ENCODE measurements at regions not wholly inside any gene's neighbourhood (a gene's known extent, or its start where the extent isn't known, plus 50 kb on each side); places are given as distances from the start of the nearest gene placed in this dataset.
"Not testable (repeated sequence)": the region's sequence is repeated elsewhere in the genome, so short reads cannot be mapped to it uniquely, and the experiment has no call there.

DNA sequence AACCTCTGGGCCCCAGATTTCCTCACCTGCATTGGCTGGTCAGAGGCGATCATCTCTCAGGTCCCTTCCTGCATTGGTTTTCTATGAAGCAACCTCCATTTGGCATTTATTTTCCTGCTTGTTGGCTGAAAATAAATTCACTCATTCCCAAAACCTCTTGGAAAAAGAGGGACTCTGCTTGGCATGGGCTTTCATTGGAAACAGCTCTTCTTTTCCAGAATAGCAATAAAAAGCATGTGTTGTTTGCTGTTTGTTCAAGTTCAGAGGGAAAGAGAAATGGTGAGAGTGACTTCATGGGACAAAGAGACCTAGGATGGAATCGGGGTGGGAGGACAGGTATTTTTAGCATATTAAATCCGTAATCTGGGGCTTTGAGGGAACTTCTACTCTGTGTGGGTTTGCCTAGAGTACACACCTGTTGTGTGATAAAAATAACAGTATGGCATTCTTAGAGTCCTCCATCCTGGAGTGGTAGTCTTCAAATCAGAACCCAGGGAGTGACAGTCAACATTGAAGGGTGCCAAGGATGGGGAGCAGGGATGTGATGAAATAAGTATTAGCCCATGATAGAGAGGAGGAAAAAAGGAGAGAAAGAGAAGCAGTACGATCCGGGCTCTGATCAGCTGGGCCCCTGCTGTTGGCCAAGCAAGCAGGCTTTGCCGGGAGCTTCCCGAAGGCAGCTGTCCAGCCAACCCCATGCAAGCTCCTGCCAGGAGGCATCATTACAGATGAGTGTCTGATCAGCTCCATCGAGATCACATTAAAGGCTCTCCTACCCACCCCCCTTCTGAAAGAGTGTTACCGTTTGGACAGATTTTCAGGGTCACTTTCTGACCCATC is 131.9 kb upstream of the NFIA start:
- no peak overlapping the region for H3K4me3 ChIP-seq (ENCODE audit: low read depth, low read length)

GRCh38 chr1:60949826-60950197 is 132.5 kb upstream of the NFIA start:
- H3K4me3 ChIP-seq (ENCODE audit: low read depth, low read length) = no peak overlapping the region

DNA sequence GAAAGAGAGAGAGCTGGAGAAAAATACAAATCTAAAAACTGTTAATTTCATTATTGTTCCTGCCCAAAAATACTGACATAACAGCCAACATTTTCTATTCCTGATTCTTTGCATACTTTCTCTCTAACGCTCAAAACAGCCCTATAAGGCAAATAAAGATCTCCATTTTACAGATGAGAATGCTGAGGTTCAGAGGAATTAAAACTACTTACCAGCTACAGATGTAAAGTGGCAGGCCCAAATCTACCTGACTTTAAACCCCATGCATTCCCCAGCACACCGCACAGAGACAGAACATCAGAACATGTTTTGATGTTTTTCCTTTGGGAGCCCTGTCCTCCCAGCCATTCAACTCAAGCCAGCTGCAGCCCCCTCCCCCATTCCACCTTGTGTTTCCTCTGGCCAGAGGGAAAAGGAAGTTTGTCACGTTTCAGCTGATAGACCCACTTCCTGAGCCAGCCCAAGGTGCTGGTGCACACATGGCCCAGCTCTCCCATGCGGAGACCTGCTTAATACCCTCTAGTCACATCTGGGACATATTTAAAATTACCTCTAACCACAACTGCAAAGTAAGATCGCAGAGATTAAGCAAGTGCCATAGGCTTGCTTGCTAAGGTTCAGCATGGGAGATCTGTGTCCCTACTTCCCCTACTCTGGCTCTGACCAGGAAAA is 133.1 kb upstream of the NFIA start:
- no peak overlapping the region for H3K4me3 ChIP-seq (ENCODE audit: low read depth, low read length)

- H3K4me3 ChIP-seq (ENCODE audit: low read depth, low read length) = no peak overlapping the region
These were observed 133.9 kb upstream of the NFIA start for GRCh38 chr1:60948486-60948885.

DNA sequence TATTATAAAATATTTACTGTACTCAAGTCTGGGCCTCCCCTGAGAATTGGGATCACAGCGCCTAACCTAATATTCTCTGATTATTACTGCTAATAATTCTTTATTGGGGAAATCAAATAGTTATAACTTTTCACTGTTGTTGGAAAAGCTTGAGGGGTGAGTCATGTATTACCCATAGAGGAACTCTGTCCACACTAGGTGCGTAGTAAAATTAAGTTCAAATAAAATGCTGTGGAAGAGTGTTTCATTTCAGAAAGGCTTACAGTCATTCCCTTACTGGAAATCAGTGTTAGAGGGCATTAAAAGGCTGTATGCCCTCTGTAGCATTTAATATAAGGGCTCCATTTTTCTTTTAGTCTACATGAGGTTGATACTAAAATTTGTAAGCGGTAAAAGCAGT is 135.0 kb upstream of the NFIA start:
- no peak overlapping the region for H3K4me3 ChIP-seq (ENCODE audit: low read depth, low read length)

- H3K4me3 ChIP-seq (ENCODE audit: low read depth, low read length) = no peak overlapping the region
These were observed 139.3 kb upstream of the NFIA start for GRCh38 chr1:60942896-60943638.

- no peak overlapping the region for H3K4me3 ChIP-seq (ENCODE audit: low read depth, low read length)
These were observed 140.1 kb upstream of the NFIA start for GRCh38 chr1:60942291-60942690.

DNA sequence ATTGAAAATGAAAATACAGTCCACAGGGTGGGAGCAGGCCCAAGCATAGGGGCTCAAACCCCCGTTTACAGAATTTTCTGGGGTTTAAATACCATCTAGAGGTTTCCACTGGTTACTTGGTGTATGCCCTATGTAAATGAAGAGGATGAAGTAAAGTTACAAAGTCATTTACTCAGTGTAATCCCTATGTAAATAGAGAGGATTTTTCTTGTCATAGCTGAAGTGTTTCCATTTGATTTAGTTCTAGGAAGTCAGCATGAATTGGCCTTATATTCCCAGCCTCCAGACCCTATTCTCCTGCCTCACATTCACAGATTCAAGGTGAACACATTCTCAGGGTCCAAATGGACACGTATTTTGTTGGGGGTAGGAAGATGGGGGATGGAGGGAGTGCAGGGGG is 141.7 kb upstream of the NFIA start:
- not testable (repeated sequence) for H3K4me3 ChIP-seq (ENCODE audit: low read depth, low read length)

DNA sequence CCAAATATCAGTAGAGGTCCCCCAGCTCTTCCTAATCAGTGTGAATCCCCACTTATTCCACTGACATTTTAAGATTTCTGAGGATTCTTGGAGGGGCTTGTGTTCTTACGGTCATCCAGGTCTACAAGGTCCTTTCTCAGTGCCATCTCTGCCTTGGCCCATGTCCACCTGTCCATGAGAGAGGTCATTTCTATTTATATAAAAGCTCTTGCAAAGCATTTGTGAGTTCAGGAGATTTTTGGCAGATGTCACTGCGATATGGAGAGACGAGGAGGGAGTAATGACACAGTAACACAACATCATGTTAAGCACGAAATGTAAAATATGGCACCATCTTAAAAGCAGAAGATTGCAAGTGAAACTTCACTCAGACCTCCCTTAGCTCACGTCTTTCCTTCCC is 144.6 kb upstream of the NFIA start:
- no peak overlapping the region for H3K4me3 ChIP-seq (ENCODE audit: low read depth, low read length)

GRCh38 chr1:60936591-60937342 is 145.6 kb upstream of the NFIA start:
- H3K4me3 ChIP-seq (ENCODE audit: low read depth, low read length) = no peak overlapping the region

DNA sequence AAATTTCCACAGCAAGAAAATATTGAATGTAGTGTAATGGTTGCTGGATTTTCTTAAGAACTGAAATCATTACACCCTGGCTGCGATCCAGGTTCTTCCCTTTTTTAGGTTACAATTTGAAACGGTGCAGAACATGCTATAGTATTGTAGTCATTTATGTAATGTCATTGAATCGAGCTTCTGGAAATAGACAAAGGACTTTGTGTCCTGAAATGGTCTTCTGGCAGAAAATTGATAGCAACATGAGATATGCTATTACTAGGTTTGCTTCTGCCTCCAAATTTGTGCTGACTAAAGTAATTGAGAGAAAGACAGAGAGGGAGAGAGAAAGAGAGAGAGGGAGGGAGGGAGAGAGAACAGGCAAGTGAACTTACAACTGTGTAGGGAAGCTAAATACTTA is 146.2 kb upstream of the NFIA start:
- no peak overlapping the region for H3K4me3 ChIP-seq (ENCODE audit: low read depth, low read length)

DNA sequence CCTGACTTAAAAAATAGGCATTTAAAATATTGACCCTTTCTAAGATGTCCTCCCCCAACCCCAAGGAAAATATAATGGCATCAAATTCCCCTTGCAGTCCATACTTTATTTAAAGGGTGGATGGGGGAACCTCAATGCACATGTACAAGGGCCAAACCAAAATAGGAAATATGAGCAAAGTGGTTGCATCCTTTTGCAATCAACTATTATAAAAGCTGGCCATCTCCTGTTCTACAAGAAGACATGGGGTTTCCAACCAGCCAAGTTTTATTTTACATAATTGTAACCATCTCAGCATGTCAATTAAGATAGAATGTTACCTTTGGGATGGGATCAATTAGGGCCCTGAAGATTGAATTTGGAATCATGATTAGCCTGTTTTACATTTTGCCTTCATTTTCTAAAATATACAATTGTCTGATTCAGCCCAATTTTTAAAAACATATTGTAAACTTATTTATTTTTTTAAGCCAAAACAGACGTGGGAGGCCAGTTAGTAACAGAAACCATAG is 146.7 kb upstream of the NFIA start:
- H3K4me3 ChIP-seq (ENCODE audit: low read depth, low read length) = no peak overlapping the region

DNA sequence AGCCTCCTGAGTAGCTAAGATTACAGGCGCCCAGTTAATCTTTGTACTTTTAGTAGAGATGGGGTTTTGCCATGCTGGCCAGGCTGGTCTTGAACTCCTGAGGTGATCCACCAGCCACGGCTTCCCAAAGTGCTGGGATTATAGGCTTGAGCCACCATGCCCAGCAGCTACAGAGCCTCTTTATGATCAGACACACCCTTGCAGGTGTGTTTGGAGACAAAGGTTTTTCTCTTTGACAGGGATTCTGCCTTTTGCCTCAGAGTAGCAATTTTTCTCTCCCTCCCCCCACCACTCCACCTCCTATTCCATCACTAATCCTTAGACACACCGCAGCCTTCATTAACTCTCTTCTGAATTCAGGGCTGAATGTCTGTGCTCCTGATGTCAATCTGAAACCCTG is 152.2 kb upstream of the NFIA start:
- H3K4me3 ChIP-seq (ENCODE audit: low read depth, low read length) = no peak overlapping the region

DNA sequence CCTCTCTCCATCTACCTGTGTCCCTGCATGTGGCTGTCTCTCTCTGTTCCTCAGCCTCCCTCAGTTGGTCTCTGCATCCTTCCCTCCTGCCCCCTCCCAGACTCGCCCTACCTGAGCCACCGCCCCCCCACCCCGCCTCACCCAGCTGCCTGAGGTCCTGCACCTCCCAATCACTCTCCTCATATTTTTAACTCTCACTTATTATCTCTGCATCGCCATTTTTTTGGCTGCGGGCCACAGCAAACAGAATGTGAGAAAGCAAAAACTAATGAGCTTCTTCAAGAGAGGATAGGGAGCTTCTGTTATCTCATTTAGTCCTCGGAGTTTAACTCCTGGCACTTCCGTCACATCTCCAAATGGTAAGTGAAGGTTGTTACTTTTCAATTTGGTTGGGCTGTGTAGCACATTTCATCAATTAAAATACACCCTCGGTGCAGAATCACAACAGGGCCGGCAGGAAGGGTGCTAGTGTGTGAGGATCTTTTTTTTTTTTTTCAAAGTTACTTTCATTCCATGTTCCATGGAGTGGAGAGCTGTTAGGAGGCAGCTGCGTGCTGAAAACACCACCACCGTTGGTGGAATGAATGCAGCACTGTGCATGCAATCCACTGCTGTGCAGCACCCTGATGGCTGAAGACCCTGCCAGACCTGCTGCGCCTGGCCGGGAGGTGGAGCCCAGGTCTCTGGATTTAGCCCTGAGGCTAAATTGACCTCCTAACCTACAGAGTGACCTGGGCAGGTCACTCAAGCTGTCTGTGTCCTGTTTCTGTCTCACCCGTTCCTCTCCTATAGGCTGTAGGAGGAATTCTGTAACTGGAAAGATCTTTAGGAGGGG is 157.2 kb upstream of the NFIA start:
- H3K4me3 ChIP-seq (ENCODE audit: low read depth, low read length) = no peak overlapping the region

GRCh38 chr1:60924165-60924564 is 158.2 kb upstream of the NFIA start:
- no peak overlapping the region for H3K4me3 ChIP-seq (ENCODE audit: low read depth, low read length)

GRCh38 chr1:60923389-60924087 is 158.8 kb upstream of the NFIA start:
- no peak overlapping the region for H3K4me3 ChIP-seq (ENCODE audit: low read depth, low read length)

GRCh38 chr1:60922304-60922703 is 160.1 kb upstream of the NFIA start:
- no peak overlapping the region for H3K4me3 ChIP-seq (ENCODE audit: low read depth, low read length)

DNA sequence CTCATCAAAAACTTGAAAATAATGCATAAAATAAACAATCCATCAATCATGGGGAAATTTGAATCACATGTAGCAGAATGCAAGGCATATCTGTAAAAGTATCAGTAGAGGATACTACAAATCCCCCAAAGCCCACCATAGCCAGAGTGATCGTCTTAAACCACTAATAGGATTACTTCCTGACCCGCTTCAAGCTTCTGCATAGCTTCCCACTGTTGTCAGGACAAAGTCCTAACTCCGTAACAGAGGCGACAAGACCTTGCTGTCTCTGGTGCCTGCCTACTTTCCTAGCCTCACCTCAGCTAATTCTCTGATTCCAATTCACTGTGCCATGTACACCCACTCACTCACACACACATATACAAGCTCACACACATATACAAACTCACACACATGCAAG is 161.2 kb upstream of the NFIA start:
- H3K4me3 ChIP-seq (ENCODE audit: low read depth, low read length) = no peak overlapping the region

GRCh38 chr1:60920561-60920960 is 161.8 kb upstream of the NFIA start:
- H3K4me3 ChIP-seq (ENCODE audit: low read depth, low read length) = no peak overlapping the region

DNA sequence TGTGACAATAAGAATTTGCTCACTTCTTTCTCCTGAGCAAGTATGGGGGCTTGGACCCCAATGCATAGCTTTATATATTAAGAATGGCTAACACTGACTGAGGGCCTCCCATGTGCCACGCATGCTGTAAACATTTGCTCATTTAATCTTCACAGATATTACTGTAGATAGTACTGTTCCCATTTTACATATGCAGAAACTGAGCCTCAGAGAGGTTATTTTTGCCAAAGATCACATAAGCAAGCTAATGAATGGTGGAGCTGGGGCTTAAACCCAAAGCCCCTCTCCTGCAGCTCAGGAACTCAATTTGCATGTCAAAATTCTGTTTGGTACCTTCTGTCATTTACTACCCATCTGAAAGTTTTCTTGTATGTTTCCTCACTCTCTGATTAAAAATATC is 163.5 kb upstream of the NFIA start:
- no peak overlapping the region for H3K4me3 ChIP-seq (ENCODE audit: low read depth, low read length)
